Stomach smooth muscle (tissue), 2 donors: ENCODE measurements at regions not wholly inside any gene's neighbourhood (a gene's known extent, or its start where the extent isn't known, plus 50 kb on each side); places are given as distances from the start of the nearest gene placed in this dataset.
"Not testable (repeated sequence)": the region's sequence is repeated elsewhere in the genome, so short reads cannot be mapped to it uniquely, and the experiment has no call there.

Source experiments
- H3K27ac ChIP-seq: one replicate; pipeline ENCODE4 v1.7.0; 2013; ENCODE audit warnings: mild to moderate bottlenecking, low read length, inconsistent platforms
- H3K27me3 ChIP-seq, 2 donors: one replicate each; pipeline ENCODE4 v1.7.0; 2013; ENCODE audit warnings: low read length in 2 of 2; ENCODE audit not compliant: insufficient read depth in 2 of 2, control insufficient read depth in 1 of 2
- H3K36me3 ChIP-seq, 2 donors: one replicate each; pipeline ENCODE4 v1.7.0; 2013; ENCODE audit warnings: low read length in 2 of 2; ENCODE audit not compliant: control insufficient read depth in 2 of 2, insufficient read depth in 2 of 2
- H3K4me1 ChIP-seq: one replicate; pipeline ENCODE4 v1.7.0; 2013; ENCODE audit warnings: low read length; ENCODE audit not compliant: control insufficient read depth, insufficient read depth
- H3K4me3 ChIP-seq, 2 donors: one replicate each; pipeline ENCODE4 v1.7.0; 2013; ENCODE audit warnings: low read length in 2 of 2
- H3K9ac ChIP-seq, 2 donors: one replicate each; pipeline ENCODE4 v1.7.0; 2013; ENCODE audit warnings: low read length in 2 of 2, mild to moderate bottlenecking in 1 of 2
- H3K9me3 ChIP-seq, 2 donors: one replicate each; pipeline ENCODE4 v1.7.0; 2013; ENCODE audit warnings: low read length in 2 of 2; ENCODE audit not compliant: control insufficient read depth in 2 of 2
- donor health status: healthy.
- donor health status: Pancreatic carcinoma.

DNA sequence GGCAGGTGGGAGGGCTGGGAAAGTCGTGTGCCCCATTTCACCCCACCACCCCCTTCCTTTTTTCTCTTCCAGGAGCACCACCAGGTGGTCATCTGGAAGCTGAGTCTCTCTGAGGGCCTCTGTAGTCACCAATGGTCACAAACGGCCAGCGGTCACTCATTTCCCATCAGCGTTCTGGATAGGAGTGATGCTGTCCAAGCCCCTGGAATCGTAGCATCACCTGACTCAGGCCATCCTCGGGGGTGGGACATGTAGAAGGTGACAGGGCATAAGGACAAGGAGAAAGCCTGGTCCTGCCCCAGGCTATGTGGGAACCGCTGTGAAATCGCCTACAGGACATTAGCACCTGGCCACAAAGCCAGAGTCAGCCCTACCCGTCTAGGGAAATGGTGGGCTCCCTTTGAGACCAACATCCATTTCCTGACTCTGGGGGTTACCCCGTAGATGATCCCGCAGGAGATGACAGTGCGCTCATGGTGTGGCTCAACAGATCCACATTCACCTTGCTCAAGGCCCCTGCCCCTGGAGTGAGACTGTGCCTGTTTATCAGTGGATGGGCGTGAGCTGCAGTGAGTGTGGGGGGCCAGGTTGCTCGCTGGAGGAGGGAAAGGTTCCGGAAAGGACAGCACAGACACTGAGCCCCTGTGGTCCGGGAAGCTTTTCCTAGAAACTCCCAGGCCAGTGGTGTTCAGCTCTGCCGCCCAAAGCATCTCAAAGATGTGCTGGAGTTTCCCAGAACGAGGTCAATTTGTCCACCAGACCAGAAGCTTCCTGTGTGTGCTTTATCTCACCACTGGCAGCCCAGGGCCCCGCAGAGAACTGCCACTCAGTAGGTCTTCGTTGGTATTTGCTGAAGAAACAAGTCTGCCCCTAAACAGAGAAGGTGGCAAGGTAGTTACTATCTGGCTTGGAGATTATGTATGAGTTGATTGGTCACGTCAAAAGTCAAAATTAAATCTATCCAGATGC is 61.1 kb upstream of the UNC5A start:
- no peak overlapping the region for H3K9ac ChIP-seq
- H3K27ac ChIP-seq: no peak overlapping the region
- no peaks in the 10 kb centered on the region for H3K36me3 ChIP-seq
- H3K27me3 ChIP-seq: peaks cover 28 to 31% of the 10 kb centered on the region in 2 donors
- no peak overlapping the region for H3K4me3 ChIP-seq
- H3K4me1 ChIP-seq: no peaks in the 10 kb centered on the region
- H3K9me3 ChIP-seq: no peaks in the 10 kb centered on the region

- Histone ChIP-seq H3K4me1 (no peaks in the 10 kb centered on the region), H3K27ac (no peak overlapping the region), H3K27me3 (peaks cover 20 to 24% of the 10 kb centered on the region in 2 donors), H3K36me3 (no peaks in the 10 kb centered on the region), H3K4me3 (no peak overlapping the region), H3K9me3 (no peaks in the 10 kb centered on the region), H3K9ac (no peak overlapping the region)
These were observed 60.2 kb upstream of the UNC5A start for GRCh38 chr5:176750144-176750543.

- H3K4me3 ChIP-seq: no peak overlapping the region
- H3K9me3 ChIP-seq: no peaks in the 10 kb centered on the region
- no peak overlapping the region for H3K9ac ChIP-seq
- H3K4me1 ChIP-seq: no peaks in the 10 kb centered on the region
- peaks cover 0 to 3% of the 10 kb centered on the region in 2 donors for H3K27me3 ChIP-seq
- no peak overlapping the region for H3K27ac ChIP-seq
- H3K36me3 ChIP-seq: no peaks in the 10 kb centered on the region
These were observed 55.9 kb upstream of the UNC5A start for GRCh38 chr5:176754376-176754973.

- not testable (repeated sequence) for H3K9me3 ChIP-seq, H3K27ac ChIP-seq
These were observed 54.8 kb upstream of the UNC5A start for GRCh38 chr5:176755593-176755992.

DNA sequence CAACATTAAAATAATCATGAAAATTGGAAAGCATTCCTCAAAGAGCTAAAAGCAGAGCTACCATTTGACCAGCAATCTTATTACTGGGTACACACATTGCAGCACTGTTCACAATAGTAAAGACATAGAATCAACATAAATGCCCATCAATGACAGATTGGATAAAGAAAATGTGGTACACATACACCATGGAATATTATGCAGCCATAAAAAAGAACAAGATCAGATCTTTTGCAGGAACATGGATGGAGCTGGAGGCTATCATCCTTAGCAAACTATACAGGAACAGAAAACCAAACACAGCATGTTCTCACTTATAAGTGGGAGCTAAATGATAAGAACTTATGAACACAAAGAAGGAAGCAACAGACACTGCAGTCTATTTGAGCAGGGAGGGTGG is 52.8 kb upstream of the UNC5A start:
- not testable (repeated sequence) for H3K27ac ChIP-seq, H3K9ac ChIP-seq, H3K4me1 ChIP-seq, H3K9me3 ChIP-seq, H3K27me3 ChIP-seq, H3K36me3 ChIP-seq, H3K4me3 ChIP-seq

More at GRCh38 chr5:176755593-176755992, 54.8 kb upstream of the UNC5A start:
- H3K9ac ChIP-seq, H3K27me3 ChIP-seq, H3K4me3 ChIP-seq, H3K36me3 ChIP-seq, H3K4me1 ChIP-seq: not testable (repeated sequence)
